ENCODE measurements at regions not wholly inside any gene's neighbourhood (a gene's known extent, or its start where the extent isn't known, plus 50 kb on each side); places are given as distances from the start of the nearest gene placed in this dataset.

DNA sequence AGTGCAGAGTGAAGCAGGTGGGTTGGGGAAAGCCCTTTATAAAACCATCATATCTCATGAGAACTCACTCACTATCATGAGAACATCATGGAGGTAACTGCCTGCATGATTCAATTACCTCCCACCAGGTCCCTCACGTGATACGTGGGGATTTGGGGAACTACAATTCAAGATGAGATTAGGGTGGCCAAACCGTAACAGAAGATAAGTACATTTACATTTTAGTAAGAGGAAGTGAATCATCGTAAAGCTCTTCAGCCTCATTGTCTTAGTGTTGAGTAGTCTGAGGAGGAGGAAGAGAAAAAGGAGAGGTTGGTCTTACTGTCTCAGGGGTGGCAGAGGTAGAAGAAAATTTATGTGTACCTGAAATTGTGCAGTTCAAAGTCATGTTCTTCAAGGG lies 1053.4 kb upstream of the ADGRL4 start:
- no peak for DNase-seq (ENCODE audit: low spot score)

DNA sequence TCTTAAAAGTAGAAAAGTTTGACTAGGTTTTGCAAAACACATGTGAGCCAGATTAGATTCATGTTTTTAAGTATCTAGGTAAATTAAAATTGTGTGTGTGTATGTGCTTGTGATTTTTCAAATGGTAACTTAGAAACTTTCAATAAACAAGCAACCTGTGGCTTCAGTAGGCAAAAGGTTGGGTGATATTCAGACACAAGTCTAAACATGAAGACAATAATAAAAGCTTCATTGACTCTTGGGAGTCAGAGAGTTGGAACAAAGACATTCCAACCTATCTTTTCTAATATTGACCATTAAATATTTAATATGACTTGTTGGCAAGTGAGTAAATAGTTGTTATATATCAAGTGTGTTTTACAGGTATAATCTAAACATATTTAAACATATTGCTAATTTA lies 1049.6 kb upstream of the ADGRL4 start:
- no peak for DNase-seq (ENCODE audit: low spot score)

DNA sequence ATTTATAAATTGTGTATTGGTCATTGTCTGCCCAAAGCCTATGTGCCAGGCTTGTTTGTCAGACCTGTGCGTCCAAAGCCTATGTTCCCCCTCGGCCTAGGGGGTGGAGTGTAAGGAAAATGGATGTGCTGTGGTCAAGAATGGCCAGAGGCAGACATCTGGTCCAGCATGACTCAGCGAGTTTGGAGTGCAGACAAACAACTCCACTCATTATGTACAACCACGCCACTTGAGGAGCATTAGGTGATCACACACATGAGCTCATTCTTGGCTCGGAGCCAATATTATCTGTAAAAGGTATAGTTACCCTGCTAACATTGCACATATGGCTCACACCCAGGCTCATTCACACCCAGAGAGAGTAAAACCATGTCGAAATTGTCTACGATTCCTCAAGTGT lies 1047.6 kb upstream of the ADGRL4 start:
- DNase-seq (ENCODE audit: low spot score), result peak; percentile 13

DNA sequence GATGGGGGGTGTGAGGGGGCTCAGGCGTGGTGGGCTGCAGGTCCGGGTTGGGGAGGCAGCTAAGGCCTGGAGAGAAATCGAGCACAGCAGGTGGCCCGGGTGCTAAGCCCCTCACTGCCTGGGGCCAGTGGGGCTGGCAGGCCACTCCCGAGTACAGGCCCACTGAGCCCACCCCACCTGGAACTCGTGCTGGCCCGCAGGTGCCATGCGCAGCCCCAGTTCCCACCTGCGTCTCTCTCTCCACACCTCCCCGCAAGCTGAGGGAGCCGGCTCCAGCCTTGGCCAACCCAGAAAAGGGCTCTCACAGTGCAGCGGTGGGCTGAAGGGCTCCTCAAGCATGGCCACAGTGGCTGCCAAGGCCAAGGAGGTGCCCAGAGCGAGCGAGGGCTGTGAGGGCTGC lies 1047.1 kb upstream of the ADGRL4 start:
- no peak for DNase-seq (ENCODE audit: low spot score)

DNA sequence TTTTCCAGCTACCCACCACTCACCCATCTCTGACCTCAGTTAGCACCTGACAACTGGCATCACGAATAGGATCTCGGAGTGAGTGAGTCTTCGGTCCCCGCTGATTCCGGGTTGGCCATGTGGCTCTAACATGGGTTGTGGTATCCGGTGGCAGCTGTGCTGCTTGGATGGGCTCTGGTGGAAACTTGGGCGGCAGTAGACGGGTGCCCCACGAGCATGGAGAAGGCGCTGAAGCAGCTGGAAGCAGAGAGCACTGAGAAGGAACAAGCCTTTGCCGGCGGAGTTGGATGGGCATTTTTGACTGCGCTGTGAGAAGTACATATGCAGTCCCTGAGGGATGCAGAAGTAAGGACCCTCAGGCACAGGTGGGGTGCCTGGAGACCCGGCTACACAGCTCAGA lies 1044.0 kb upstream of the ADGRL4 start:
- DNase-seq (ENCODE audit: low spot score), result no peak

DNA sequence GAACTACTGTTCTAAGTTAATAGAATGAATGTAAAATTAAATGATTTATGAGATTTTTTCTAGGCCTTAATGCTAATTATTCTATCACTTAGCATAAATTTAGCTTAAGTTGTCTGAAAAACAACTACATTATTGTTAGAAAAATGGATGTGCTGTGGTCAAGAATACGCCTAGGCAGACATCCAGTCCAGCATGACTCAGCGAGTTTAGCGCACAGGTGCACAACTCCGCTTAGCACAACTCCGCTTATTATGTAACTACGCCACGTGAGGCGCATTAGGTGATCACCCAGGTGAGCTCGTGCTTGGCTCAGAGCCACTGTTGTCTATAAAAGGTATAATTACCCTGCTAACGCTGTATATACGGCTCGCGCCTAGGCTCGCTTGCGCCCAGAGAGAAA lies 1043.6 kb upstream of the ADGRL4 start:
- DNase-seq (ENCODE audit: low spot score), result no peak

DNA sequence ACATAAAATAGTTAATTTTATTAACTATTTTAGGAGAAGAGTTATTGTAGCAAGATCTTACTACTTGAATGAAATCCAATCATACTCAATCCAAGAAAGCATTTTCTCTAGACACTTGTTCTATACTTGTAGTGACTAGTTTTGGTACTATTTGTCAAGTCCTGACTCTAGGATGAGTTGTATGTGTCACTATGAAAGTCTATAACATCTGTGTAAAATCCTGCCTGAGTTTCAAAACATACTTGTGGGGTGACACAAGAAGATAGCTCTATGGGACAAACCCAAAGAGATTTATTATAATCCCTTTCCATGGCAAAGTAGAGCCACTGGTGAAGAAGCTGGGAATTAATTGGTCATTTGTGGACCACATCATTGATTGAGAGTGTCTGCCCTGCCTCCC lies 1042.2 kb upstream of the ADGRL4 start:
- no peak for DNase-seq (ENCODE audit: low spot score)

DNA sequence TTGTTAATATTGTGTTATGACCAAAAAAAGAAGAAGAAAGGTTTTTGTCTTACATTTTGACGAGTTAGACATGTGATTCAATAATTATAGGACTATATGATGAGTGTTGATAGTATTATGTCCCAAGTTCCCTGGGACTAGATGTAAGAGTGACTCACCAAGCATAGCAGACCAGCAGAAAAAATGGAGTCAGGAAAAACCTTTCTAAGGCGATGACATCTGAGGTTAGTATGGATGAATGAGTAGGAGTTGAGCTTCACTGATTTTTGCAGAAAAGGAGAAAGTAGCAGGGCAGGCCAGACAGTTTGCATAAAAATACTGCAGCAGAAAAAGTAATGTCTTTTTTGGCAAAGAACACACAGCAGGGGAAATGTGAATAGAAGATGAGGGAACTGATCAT lies 1041.3 kb upstream of the ADGRL4 start:
- DNase-seq (ENCODE audit: low spot score), result no peak

DNA sequence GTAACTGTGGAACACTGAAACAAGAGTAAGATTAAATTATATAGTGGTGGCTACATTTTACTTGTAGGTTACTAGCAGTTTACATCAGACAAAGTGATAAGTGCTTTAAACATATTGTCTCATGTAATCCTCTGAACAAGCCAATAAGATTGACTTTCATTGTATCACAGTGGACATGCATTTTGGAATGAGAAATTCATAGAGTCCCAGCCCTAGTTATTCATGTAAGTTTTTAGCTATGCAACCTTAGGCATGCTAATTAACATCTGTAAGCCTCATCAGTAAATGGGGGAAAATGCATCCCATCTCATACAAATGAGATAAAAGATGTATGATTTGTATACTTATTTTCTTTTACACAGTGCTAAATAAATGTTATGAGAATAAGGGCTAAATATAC lies 1038.1 kb upstream of the ADGRL4 start:
- DNase-seq (ENCODE audit: low spot score), result no peak

DNA sequence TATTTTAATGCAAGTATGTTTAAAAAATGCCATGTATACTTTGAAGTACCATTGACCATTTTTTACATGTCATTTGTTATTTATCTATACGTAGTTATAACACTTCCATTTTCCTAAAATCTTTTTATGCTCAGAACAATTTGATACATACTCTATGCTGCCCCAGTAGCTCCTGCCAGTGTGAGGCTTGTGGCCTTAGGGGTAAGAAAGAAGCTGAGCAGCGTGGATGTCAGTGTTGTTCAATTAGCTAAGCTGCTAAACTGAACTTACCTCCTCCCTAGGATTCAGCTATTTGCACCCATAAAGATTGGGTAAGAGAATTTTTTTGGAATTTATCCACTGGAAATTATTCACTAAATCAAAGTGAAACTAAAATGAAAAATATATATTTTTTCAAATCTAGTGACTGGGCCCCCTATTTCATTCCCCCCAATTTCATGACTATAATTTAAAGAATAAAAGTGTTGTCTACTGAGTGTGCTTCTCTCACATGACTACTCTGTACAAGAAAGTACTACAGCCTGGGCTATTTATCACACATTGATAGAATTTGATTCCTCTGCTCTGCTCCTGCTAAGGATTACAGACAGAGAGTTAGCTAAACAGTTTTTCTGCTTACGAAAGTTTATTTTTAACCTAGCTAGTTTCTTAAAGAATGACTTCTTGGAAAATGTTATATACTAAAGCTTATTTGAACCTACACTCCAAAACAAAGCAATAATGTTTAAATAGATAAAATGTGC lies 1030.3 kb upstream of the ADGRL4 start:
- DNase-seq (ENCODE audit: low spot score), result no peak

DNA sequence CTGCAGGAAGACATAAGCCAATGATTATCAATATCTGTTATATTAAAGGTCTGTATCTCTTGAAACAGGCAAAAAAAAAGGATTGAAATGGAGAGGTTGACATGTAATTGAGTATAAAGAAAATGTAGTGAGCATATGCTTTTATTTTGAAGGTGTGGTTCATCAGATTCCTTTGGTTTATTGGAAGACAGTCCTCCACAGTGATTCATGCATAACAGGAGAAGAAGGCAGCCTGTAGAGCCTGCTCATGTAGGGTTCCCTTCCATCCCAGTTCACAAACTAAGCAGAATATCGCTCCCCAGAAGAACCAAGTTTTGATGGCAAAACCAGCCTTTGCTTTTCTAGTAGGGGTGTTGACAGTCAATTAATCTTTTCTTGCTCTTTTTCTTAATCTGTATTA lies 1016.8 kb upstream of the ADGRL4 start:
- peak; percentile 38 for DNase-seq (ENCODE audit: low spot score)

DNA sequence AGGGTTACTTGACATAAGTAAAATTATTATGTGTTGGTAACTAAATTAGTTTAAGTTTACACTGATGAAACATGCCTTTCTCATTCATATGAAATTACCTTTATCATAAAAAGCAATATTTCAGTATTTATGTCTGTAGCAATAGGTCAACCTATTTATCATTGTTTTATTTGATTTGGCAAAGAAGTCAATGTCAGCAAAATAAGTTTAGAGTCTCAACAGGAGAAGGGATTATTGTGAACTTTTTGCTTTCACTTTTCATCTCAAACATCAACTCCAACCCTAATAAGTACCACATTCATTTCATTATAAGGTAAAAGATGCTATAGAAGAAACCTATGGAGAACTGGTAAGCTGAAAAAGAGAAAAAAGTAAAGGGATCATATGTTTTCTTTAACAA lies 1015.4 kb upstream of the ADGRL4 start:
- DNase-seq (ENCODE audit: low spot score), result no peak

DNA sequence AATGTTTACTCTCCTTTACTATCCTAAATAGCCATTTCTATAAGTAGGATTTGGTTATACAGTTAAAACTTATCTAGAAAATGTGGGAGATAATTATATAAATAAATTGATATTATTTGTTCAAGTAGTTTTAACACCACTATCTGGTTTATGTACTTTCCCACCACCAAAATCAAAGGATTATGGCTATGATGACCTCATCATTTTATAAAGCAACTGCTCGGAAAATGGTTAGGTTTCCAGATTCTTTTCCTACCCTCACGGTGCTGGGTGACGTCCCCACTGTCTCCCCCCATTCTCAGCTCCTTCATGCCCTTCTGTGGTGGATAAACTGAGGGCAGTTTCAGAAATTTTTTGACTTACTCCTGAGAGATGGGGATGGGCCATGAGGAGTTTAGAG lies 1011.8 kb upstream of the ADGRL4 start:
- DNase-seq (ENCODE audit: low spot score), result no peak

DNA sequence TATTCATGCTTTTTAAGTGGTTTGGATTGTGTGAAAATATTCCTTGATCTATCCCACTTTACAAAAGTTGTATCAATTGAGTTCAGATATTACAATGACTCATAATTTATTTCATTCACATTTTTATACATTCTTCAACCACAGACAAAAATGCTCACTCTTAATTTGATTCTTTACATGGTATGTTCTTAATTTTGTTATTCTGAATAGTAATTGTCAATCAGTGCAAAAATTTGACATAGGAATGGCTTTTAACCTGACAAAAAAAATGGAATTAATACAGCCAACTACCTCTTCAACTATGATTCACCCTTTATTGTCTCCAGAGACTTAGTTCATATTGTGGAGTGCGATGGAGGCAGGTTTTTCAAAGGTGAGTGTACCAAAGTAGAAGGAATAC lies 1002.4 kb upstream of the ADGRL4 start:
- no peak for DNase-seq (ENCODE audit: low spot score)

DNA sequence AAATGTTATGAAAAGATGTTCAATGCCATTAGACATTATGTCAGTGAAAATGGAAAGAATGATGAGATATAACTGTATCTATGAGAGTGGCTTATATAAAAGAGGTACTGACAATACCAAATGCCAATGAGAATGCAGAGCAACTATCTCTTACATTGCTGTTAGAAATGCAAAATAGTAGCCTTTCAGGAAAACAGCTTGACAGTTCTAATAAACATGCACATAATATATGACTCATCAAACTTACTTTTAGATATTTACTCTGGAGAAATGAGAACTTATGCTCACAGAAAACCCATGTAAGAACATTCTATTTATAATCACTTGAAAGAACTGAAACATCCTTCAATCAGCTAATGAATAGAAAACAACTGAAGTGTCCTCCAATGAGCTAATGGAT lies 996.7 kb upstream of the ADGRL4 start:
- no peak for DNase-seq (ENCODE audit: low spot score)

DNA sequence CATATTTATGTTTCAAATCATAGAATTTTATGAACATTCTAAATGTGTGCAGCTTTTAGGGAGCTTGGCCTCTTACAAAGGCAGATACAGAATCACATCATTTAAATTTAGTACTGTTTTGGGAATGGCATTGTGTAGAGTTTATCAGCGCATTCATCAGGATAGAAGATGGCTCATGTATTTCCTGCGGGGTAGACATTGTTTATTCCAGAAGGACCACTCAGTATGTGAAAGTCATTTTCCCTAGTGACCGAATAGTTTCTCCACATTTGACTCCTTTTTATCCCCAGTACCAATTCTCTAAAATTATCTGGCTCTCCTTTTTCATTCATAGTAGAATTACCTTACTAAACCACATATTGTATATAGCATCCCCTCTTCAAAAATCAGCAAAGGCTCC lies 981.9 kb upstream of the ADGRL4 start:
- DNase-seq (ENCODE audit: low spot score), result no peak

DNA sequence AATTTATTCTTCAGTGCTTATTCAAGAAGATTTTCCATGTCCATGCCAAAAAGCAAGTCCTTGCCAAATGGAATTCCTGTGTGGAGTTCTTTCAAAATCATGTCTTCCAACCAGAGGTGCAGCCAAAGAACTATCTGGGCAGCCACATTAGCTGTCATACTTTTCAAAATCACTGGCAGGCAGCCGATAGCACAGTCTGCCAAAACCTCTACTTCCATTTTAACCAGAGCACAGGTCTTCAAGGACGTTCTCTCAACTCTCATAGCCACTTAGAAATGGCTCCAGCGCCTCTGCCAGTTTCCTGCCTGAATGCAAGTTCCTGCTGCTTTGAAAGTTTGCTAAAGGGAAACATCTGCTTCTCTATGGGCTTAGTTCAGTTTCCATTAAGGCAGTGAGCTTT lies 975.7 kb upstream of the ADGRL4 start:
- DNase-seq (ENCODE audit: low spot score), result peak; percentile 69

DNA sequence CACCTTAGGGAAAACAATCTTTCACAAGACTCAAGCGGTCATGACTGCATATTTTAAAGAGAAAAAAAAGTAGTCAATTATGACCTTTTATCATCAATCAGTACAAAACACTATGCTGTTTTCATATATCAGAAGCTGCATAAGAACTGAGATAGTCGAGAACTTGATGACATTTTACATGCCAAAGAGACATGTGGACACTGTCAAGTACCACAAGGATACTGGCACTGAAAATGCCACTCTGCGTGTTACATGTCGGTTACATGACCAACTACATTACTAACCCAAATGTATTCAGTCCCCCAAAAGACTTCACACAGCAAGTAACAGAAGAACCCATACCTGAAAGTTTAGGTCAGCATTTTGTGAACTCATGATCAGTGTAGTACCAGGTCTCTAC lies 975.0 kb upstream of the ADGRL4 start:
- no peak for DNase-seq (ENCODE audit: low spot score)

DNA sequence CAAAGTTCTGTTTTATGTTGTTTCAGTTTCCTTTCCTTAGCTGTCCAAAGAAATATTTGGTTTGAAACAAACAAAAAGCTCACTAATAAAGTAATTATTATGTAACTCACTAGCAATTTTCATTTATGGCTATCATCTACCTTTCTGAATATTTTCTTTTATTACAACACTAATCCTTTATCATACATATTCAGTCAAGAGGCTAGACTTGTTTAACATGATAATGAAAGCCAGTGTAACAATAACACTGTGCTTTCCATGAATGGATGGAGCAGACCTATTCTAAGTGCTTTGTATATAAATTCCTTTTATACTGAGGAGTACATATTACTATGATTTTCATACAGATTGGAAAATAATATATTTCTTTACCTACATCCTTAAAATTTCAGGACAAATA lies 972.8 kb upstream of the ADGRL4 start:
- no peak for DNase-seq (ENCODE audit: low spot score)

DNA sequence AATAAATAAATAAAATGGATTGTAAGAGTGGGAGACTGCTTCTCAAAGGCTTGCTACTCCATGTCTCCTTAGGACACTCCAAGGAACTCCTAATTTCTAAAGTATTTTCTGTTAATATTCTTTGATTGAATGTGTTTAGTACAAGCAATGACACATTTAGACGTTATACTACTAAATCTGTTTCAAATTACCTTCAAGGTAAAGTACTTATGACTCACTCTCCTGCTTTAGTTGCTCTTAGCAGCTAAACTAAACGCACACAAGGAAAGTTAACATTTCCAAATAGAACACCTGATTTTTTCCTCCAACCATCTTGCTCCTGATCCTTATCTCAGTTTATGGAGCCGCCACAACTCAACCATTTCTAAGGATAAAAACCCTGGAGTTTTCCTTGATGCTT lies 969.8 kb upstream of the ADGRL4 start:
- no peak for DNase-seq (ENCODE audit: low spot score)

DNA sequence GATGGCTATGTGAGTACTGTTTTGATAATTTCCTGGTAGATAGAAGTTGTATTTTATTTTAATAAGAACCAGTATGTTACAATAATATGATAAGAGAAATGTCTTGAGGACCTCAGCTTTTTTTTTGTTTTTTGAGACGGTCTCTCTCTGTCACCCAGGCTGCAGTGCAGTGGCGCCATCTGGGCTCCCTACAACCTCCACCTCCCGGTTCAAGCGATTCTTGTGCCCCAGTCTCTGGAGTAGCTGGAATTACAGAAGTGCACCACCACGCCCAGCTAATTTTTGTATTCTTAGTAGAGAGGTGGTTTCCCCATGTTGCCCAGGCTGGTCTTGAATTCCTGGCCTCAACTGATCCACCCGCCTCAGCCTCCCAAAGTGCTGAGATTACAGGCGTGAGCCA lies 968.1 kb upstream of the ADGRL4 start:
- no peak for DNase-seq (ENCODE audit: low spot score)

DNA sequence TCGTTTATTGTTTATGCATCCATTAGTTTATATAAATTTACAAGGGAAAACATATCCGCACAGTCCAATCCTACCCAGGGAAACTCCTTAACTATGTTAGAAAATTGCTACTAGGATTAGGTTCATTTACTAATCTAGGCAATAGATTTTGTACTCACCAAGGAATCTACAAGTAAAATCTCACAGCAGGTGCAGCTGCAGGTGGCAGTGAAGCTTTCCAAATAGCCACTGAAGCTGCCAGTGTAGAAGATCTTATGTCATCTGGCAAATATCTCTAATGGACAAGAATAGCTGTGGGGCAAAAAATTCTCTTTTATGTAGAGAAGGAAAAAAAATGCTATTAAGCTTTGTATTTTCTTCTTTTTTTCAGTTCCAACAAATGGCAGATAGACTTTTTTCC lies 963.4 kb upstream of the ADGRL4 start:
- DNase-seq (ENCODE audit: low spot score), result no peak

DNA sequence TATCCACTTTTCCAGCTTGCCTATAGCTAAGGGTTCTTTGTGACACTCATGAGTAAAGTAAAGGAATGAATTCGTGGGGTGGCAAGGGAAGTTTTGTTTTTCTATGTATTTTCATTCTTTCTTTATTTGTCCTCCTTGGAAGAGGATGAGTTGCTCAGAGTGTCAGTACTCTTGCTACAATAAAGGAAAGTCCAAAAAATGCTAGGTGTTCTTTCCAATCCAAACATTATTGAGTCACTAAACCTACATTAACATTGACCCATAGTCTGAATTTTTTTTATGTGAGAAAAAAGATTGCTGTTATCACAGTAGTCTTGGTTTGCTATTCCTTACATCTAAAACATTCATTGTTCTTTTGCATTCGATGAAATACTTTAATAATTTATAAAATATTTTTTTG lies 959.9 kb upstream of the ADGRL4 start:
- DNase-seq (ENCODE audit: low spot score), result no peak

DNA sequence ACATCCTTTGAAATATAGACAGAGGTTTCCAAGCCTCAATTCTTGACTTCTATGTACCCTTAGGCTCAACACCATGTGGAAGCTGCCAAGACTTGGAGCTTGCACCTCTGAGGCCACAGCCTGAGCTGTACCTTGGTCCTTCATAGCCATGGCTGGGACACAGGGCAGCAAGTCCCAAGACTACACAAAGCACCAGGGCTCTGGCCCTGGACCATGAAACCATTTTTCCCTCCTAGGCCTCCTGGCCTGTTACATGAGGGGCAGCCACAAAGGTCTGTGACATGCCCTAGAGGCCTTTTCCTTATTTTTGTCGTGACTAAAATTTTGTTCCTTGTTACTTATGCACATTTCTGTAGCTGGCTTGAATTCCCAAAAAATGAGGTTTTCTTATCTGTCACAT lies 953.1 kb upstream of the ADGRL4 start:
- no peak for DNase-seq (ENCODE audit: low spot score)

DNA sequence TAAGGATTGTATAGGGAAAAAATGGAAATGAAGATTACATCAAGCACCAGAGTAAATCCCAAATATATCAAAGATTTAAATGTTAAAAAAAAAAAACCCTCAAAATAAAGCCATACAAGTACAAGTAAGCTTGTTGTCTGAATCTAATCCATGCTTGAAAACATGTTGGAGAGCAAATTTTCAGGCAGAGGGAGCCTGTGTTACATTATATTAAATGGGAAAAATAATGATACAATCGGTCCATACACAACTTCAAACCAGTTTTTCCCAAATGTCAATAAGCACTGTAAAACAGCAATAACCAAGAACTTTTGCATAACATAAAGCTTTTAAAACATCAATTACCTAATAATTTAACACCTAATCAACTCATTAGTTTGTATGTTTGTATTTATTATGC lies 949.4 kb upstream of the ADGRL4 start:
- DNase-seq (ENCODE audit: low spot score), result no peak
